Hepatocyte (in vitro differentiated cells): ENCODE measurements at regions not wholly inside any gene's neighbourhood (a gene's known extent, or its start where the extent isn't known, plus 50 kb on each side); places are given as distances from the start of the nearest gene placed in this dataset.
"Not testable (repeated sequence)": the region's sequence is repeated elsewhere in the genome, so short reads cannot be mapped to it uniquely, and the experiment has no call there.

Source experiments
- EZH2 ChIP-seq: fragments of 200-600 bp; sonication (generic); IDR thresholded peaks from 2 replicates; pipeline ENCODE4 v1.6.1; 2016; ENCODE audit warnings: antibody characterized with exemption, mild to moderate bottlenecking, borderline replicate concordance
- EZH2phosphoT487 ChIP-seq: fragments of 200-600 bp; sonication (generic); IDR thresholded peaks from one replicate; pipeline ENCODE4 v1.6.1; 2018; ENCODE audit warnings: antibody characterized with exemption, mild to moderate bottlenecking, low read depth, moderate library complexity; ENCODE audit not compliant: unreplicated experiment, severe bottlenecking
- TF ChIP-seq, protein P1 (sequence below): fragments of 200-600 bp; sonication (generic); IDR thresholded peaks from 2 replicates; pipeline ENCODE4 v1.5.1; 2016; ENCODE audit warnings: antibody characterized with exemption, mild to moderate bottlenecking; ENCODE audit not compliant: poor library complexity

DNA sequence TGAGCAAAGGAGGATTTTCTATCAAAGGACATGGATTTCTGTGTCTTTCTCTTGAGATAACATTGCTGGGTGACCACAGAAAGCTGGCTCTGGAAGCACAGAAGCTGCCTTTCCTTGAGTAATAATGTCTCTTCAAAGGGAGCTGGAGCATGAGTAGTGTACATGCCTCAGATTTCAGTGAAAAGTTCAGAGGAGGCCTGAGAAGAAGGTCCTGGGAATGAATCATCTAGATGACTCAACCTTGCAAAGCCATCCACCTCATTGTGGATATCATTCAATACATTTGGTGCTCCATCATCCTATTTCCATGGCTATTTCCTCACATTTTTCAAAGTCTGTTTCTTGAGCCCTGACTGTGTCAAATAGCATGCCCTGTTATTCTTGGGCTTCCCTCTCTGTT is 125.6 kb upstream of the POTEB2 start:
- TF ChIP-seq EZH2phosphoT487, EZH2: not testable (repeated sequence)
- TF ChIP-seq, protein P1, sequence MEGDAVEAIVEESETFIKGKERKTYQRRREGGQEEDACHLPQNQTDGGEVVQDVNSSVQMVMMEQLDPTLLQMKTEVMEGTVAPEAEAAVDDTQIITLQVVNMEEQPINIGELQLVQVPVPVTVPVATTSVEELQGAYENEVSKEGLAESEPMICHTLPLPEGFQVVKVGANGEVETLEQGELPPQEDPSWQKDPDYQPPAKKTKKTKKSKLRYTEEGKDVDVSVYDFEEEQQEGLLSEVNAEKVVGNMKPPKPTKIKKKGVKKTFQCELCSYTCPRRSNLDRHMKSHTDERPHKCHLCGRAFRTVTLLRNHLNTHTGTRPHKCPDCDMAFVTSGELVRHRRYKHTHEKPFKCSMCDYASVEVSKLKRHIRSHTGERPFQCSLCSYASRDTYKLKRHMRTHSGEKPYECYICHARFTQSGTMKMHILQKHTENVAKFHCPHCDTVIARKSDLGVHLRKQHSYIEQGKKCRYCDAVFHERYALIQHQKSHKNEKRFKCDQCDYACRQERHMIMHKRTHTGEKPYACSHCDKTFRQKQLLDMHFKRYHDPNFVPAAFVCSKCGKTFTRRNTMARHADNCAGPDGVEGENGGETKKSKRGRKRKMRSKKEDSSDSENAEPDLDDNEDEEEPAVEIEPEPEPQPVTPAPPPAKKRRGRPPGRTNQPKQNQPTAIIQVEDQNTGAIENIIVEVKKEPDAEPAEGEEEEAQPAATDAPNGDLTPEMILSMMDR = not testable (repeated sequence)
